Stimulated activated naive CD8-positive, alpha-beta T cell treated with anti-CD3 and anti-CD28 coated beads, Interleukin-15, Interleukin-2, amounts not matched to agents 100 U/mL and 50 U/mL, for 24 hours (primary cell): ENCODE measurements at regions not wholly inside any gene's neighbourhood (a gene's known extent, or its start where the extent isn't known, plus 50 kb on each side); places are given as distances from the start of the nearest gene placed in this dataset.

Experiments used
- ATAC-seq: fragments of 150-1000 bp; cut with Tn5 transposase; one replicate; pipeline ENCODE4 v1.10.0; 2021
- DNase-seq: peaks from one replicate; pipeline ENCODE4 v3.0.0; 2021

DNA sequence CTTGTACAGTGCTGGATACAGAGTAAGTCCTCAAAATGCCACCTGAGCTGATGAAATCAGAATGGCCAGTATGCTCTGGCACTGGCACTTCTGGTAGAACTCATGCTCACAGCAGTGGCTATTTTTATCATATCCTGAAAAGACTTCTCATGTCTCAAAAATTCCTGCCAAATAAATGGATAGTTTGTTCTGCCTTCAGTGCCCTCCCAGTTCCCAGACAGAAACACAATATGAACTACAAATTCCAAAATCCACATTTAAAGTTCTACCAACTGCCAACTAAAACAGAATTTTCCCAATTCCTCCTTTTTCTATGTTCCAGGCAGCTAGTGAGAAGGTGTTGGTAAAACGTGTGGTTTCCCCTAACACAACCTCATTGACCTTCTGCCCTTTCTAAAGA, 51.4 kb upstream of the RGS1 start:
- ATAC-seq (no peak), DNase-seq (no peak)
